NCI-H146 treated with DMSO at 0.1 percent for 48 hours (cell line): ENCODE measurements at regions not wholly inside any gene's neighbourhood (a gene's known extent, or its start where the extent isn't known, plus 50 kb on each side); places are given as distances from the start of the nearest gene placed in this dataset.

ENCODE experiments used
- DNase-seq: peaks from one replicate; lab custom pipeline; 2025; ENCODE audit not compliant: unreplicated experiment; lab: John Stamatoyannopoulos, UW

DNA sequence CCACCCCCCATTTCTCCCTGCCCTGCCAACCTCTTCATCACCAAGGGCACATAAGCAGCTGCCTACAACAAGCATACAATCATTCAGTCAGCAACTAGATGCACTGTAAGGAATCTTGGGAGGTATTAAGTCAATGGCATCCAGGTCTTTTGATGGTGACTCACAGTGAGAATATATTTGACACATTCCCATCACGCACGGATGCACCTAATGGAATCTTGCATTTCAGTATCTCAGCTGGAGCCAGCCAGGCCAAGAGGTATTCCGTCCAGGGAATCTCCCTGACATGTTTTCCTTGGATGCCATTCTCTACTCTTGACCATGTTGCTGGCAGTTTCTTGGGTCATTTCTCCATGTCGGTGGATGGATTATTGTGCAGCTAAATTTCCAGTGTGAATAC, 73.9 kb upstream of the CAPRIN2 start:
- DNase-seq: no peak

DNA sequence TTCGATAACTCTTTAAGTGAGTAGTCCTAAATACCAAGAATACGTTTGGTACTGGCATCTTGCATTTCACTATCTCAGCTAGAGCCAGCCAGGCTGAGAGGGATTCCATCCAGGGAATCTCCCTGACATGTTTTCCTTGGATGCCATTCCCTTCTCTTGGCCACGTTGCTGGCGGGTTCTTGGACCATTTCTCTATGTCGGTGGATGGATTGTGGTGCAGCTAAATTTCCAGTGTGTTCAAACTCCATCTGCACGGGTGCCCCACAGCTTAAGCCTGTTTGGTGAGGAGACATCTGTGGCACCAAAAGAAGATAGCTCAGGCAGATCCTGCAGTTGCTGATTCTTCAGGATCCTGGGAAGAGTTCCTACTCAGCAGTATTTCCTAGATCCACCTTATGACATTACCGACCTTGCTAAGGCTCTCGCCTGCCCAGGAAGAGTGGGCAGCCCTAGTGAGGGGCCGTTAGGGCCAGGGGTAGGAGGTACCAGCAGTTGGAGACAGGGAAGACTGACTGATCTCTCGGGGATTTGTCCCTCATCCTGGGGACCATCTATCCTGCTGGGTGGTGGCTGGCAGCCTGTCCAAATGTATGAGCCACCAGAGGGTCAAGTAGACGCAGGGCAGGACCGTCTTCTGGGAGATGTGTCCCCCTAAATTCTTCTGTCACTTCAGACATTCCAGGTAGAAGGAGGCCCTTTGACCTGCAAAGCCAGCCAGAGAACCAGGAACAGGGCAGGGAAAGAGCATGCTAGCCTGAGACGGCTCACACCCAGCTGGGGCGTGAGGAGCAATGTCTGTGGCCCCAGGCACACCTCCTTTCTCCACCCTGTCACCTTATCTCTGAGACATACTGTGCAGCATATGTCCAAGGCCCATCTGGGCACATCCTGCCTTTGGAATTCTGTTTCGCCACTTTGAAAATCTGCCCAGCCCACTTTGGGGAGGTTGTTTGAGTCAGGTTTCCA, 72.6 kb upstream of the CAPRIN2 start:
- no peak for DNase-seq

DNA sequence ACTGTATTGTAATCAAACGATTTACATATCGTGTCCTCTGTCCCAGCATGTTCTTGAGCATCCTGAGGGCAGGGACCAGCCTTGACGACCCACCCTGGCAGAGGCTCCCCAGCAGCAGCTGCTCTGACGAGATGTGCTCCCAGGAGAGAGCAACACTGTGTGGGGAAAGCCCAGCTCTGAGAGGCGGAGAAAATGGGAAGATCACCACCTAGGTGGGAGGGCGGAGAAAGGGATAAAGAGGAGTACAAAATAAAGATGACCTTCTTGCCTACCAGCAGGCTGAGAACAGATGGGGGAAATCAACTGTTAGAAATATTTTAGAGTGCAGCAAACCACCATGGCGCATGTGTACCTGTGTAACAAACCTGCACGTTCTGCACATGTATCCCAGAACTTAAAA, 71.5 kb upstream of the CAPRIN2 start:
- DNase-seq: no peak

DNA sequence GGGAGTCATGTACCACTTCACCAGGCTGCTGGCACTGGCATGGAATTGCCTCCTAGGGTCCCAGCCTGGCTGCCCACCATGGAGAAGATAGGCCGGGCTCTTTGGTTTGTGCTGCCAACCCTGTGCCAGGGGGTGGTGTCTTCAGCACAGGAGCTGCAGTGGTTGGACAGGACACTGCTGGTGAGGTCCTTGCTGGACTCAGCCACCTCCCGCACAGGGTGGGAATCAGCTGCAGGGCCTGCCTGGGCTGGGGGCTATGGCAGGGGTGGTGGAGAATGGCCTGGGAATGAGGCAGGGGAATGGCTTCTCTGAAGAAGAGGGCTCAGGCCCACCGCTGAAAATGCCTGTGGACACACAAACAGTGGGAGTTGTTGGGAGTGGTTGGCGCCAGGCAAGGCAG, 70.6 kb upstream of the CAPRIN2 start:
- no peak for DNase-seq

DNA sequence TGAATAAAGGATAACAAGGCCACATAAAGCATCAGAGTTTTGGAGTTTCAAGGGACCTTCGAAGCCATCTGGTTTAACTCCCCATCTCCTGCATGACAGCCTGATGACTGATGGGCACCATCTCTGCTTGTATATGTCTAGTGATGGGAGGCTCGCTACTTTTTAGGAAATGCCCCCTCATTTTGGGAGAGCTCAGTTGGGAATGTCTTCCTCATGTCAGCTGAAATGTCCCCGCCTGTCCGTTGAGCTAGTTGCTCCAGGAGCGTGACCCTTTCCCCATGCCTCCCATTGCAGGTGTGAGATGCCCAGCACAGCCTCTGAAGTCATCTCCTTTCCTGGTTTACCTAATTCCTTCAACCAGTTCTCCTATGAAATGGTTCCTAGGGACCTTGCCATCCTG, 69.6 kb upstream of the CAPRIN2 start:
- DNase-seq: no peak

DNA sequence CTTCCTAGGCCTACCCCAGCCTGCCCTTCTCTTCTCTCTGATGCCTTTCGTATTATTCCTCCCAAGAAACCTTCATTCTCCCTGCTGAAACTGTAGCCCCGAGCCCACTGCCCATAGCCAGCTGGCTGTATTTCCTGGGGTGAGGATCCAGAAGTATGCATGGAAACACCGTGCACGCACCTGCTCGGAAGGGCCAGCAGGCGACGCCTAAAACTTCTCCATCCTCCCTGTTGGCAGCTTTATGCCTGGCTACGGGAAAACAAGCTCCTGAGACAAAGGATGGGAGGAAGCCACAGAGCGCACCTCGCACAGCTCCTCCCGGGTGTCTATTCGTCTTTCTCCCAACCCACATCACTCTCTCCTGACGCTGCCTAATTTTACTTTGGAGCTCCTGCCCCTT, 69.0 kb upstream of the CAPRIN2 start:
- no peak for DNase-seq

DNA sequence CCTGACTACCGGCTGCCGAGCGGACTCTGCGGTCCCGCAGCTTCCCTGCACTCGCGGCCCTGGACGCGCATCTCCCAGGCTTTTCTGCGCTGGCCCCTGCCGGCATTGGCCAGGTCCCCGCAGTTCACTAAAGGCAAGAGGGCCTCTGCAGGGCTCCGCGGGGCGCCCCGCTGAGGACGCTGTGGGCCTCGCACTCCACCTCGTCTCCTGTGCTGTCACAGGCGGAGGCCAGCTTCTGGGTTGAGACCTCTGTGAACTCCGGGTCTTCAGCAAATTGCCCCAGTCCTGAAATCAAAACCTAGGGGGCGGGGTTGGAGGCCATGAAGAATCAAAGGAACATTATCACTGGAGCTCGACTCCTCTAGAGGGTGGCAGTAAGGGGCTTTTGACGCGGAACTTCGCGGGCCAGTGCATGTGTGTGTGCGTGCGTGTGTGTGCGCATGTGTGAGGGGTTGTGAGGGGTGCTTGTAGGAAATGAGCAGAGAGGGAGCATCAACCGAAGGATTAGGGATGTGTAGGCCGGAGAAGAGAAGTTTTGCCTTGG, 68.5 kb upstream of the CAPRIN2 start:
- no peak for DNase-seq

DNA sequence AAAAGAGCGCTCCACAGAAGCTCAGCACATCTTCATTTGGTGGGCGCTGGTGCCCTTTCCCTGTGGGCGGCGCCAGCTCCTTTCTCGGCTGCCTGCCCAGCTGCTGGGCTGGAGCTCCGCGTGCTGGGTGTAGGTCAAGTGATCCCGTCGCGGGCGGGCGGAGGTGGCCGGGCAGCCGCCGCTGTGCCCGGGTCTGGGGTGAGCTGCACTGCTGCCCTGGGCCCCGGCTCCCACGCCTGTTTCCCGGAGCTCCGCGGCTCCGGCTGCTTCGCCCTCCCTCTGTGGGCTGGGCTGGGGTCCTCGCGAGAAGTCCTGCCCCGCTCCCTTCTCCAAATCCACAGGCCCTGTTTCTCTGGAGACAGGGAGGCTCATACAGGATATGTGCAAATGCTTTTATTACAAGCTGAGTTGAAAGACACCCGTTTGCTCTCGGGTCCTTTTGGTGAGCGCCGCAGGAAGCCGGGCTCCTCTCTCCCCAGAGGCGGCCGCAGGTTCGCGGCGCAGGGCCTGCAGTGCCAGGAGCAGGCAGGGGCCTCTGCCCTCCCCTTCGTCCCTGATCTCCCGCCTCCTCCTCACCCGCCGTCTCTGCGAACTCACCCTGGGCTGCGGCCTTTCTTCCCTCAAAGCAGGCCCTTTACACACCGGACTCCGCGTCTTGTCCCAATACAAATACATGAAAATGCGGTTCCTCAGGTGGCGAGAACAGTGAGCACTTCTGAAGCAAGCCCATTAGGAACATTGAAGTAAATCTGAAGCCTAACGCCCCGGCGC, 67.8 kb upstream of the CAPRIN2 start:
- DNase-seq: no peak

DNA sequence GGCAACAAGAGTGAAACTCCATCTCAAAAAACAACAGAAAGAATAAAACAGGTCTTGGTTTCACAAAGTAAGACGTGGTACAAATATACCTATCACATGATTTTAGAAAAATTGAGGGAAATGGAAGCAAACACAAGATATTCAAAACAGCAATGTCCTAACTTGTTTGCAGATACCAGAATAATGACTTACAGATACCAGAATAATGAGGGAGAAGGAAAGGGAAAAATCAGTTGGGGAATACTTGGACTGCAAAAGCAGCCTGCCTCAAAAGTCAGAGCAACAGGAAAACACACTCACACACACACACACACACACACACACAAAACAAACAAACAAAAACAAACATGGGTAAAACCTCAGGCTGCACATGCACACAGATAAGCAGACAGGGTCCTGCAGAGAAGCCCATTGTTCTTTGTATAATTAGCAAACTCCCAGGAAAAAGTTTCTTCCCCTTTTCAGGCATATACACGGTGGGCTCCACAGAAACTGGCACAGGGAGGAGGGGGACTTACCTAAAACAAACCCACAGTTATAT, 65.7 kb upstream of the CAPRIN2 start:
- DNase-seq: no peak

DNA sequence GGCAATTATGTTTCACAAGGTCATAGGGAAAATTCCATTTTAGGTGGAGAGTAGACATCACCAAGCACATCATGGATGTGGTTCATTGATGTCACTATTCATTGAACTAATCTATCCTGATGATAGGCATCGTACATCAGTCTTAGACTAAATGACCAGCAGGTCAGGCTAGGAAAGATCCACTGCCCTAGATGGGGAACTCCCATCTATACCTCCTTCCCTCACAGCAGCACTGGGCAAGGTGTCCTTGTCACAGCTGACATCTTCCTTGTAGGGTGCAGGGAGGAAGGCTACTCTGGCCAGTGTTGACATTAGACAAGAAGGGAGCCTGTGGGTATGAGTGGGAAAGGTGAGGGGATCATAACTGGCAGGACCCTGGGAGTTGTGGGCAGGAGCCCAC, 63.8 kb upstream of the CAPRIN2 start:
- no peak for DNase-seq

DNA sequence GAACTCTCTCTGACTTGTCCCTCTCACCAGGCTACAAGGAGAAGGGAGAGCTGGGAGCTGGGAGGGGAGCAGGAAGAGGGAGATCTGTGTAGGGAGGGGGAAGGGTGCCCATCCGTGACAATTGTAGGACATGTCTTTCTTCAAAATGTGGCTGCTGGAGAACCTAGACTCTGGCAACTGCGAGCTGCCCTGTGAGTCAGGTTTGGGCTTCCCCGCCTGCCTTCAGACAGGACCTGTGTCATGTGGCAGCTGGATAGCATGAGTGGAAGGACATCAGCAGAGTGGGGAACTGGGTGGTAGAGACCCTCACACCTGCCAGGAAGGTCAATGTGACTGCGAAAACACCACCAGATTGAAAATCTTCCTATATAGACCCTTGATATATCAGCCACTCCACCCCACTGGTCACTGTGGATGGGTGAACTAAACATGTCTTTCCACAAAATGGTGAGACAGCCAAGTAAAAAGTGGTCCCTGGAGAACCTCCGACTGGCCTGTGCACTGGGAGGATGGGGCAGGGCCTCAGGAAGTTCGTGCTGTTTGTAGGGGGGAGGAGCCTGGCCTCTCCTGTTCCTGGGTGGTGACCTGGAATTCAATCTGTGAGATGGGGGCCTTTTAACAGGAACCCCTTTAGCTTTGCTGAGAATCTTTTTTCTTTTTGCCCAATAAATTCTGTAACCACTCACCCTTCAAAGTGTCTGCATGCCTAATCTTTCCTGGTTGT, 62.2 kb upstream of the CAPRIN2 start:
- DNase-seq: no peak

DNA sequence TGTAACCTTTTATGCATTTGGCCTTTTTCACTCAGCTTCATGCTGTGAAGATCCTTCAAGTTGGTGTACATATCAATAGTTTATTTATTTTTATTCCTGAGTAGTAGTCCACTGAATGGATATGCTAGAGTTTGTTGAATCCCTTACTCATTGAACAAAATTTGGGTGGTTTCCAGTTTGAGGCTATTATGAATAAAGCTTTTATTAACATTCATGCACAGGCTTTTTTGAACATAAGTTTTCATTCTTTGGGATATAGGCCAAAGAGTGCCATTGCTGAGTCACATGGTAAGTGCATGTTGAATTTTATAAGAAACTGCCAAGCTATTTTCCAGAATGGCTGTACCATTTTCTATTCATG, 59.5 kb upstream of the CAPRIN2 start:
- DNase-seq: no peak

DNA sequence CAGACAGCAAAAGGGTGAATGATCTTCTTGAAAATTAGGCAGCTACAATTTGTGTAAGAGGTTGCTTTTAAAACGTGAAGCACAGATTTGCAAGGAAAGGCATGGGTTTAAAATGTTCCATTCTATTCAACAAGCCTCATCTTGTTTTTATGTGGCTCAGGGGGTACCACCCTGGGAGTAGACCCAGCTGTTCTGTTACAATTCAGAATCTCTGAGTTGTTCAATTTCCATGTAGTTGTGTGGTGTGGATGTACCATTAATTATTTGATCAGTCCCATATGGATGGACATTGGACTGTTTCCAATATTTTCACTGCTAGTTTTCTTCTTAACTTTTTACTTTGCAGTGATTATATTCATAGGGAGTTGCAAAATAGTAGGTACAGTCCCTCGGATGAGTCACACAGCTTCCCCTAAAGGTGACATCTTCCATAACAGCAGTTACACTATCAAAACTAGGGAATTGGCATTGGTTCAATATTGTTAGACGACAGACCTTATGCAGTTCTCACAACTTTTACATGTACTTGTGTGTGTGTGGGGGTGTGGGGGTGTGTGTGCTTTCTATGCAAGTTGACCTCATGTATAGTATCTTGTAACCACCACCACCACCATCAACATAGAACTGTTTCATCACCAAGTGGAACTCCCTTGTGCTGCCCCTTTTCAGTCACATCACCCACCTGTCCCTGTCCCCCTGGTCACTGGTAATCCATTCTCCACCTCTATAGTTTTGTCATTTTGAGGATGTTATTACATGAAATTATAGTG, 59.0 kb upstream of the CAPRIN2 start:
- no peak for DNase-seq

DNA sequence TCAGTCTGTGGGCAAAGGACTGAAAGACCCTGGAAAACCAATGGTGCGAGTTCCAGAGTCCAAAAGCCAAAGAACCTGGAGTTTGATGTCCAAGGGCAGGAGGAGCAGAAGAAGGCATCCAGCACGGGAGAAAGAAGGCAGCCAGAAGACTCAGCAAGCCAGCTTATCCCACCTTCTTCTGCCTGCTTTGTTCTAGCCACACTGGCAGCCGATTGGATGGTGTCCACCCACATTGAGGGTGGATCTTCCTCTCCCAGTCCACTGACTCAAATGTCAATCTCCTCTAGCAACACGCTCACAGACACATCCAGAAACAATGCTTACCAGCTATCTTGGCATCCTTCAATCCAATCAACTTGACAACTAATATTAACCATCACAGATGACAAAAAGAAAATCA, 57.2 kb upstream of the CAPRIN2 start:
- DNase-seq: peak; percentile 21

DNA sequence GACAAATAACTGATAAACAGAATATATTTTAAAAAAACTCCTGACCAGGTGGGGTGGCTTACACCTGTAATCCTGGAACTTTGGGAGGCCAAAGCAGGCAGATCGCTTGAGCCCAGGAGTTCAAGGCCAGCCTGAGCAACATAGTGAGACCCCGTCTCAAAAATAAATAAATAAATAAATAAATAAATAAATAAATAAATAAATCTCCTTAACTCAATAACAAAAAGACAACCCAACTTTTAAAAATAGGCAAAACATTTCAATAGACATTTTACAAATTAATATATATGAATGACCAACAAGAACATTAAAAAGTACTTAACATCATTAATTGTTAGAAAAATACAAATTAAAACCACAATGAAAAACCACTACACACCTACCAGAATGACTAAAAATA, 56.2 kb upstream of the CAPRIN2 start:
- no peak for DNase-seq

DNA sequence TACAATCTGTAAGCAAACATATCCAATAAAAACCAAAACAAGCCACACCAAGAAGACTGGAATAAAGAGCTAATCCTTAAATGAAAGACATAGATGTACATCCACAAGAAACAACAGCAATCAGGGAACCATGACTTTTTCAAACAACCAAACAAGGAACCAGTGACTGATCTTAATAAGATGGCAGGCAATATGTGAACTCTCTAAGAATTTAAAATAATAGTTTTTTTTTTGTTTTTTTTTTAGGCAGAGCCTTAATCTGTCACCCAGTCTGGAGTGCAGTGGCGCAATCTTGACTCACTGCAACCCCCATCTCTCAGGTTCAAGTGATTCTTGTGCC, 52.9 kb upstream of the CAPRIN2 start:
- no peak for DNase-seq

DNA sequence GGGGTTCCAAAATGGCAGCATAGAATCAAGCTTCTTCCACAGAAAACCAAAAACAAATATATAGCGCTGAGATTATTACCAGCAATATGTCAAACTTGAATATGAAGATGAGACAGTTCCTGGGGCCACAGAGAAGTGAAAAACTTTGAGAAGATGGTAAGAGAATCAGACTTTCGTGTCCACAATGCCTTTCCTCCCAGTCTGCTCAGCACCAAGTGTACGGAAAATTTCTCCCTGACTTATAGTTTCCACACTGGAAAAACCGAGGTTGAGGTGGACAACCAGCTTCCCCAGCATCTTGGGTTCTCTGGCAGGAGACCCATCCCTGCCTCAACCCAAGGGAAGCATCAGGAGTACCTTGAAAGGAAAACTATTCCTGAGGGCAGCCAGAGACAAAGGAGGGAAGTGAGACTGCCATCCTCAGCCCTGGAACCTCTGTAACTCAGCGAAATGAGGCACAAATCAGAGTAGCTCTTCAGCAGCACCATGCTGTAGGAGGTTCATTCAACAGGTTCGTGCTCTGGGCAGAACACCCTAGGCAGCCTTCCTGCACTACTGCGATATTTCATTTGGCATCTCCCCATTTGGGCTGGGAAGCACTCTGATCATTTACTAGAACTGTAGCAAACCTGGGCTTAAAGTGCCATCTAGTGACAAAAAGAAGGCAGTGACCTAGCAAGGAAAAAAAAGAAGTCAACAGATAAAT, 52.4 kb upstream of the CAPRIN2 start:
- DNase-seq: peak; percentile 88

DNA sequence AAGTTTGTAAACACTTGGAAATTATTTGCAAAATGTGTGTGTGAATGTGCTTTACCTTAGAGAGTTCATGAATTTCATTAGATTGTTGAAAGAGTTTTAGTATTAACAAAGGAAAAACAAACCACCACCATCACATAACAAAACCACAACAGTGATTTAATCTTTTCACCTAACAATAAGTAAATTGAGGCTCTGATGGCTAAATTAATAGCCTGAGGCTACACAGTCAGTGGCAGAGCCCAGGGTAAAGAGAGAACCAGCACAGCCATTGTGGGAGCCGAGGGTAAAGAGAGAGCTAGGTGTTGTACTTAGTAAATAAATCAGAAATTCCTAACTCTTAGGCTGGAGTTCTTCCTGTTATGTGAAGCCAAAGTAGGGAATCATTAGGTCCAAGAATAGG, 51.2 kb upstream of the CAPRIN2 start:
- peak; percentile 78 for DNase-seq
